ENCODE measurements at regions not wholly inside any gene's neighbourhood (a gene's known extent, or its start where the extent isn't known, plus 50 kb on each side); places are given as distances from the start of the nearest gene placed in this dataset.

- TF ChIP-seq EP300 (IDR thresholded peaks at IDR 0.05; ENCODE audit: borderline replicate concordance) (no peak), REST (IDR thresholded peaks at IDR 0.05; ENCODE audit: low read depth) (no peak), FOXM1 (IDR thresholded peaks at IDR 0.05; ENCODE audit: borderline replicate concordance, low read depth) (no peak), YY1 (IDR thresholded peaks at IDR 0.05; ENCODE audit: low read depth) (no peak), NFIC (IDR thresholded peaks at IDR 0.05) (no peak), TCF12 (IDR thresholded peaks at IDR 0.05; ENCODE audit: low read depth) (no peak), TAF1 (IDR thresholded peaks at IDR 0.05; ENCODE audit: low read depth) (no peak)
Measured at GRCh38 chr7:4449263-4449662, 232.8 kb upstream of the FOXK1 start.
